AG04450 (cell line): ENCODE measurements at regions not wholly inside any gene's neighbourhood (a gene's known extent, or its start where the extent isn't known, plus 50 kb on each side); places are given as distances from the start of the nearest gene placed in this dataset.

ENCODE experiments used
- CTCF ChIA-PET: fragments of 300-600, 350-600 bp; formaldehyde crosslinking; extraction: SDS; loops from one replicate; lab custom pipeline; 2022; ENCODE audit warnings: antibody characterized with exemption, inconsistent platforms; lab: Charles Lee
- POLR2A ChIA-PET: fragments of 350-600 bp; formaldehyde crosslinking; extraction: SDS; loops from one replicate; lab custom pipeline; 2021; ENCODE audit warnings: antibody characterized with exemption, inconsistent platforms; lab: Yijun Ruan, JAX
- DNase-seq: peaks from one replicate; pipeline ENCODE4 v3.0.0-alpha.2; 2011; ENCODE audit warnings: low read depth, low spot score
- H3K27ac ChIP-seq: one replicate; pipeline ENCODE4 v1.5.1; 2012; ENCODE audit warnings: low read depth, low read length, control low read depth
- H3K27me3 ChIP-seq: one replicate; pipeline ENCODE4 v1.6.0; 2012; ENCODE audit warnings: low read length; ENCODE audit not compliant: control insufficient read depth, insufficient read depth
- H3K4me3 ChIP-seq: 2 replicates; pipeline ENCODE4 v1.5.1; 2011; ENCODE audit warnings: mild to moderate bottlenecking, low read depth, low read length, control low read depth
- H3K9me3 ChIP-seq: 2 replicates; pipeline ENCODE4 v1.5.1; 2012; ENCODE audit warnings: low read length; ENCODE audit not compliant: control insufficient read depth, insufficient read depth
- CTCF ChIP-seq: IDR thresholded peaks from 2 replicates; pipeline ENCODE4 v1.5.1; 2011; ENCODE audit warnings: low read depth, low read length, control low read depth, inconsistent platforms

GRCh38 chr10:120700426-120700825, 150.7 kb upstream of the WDR11 start:
- H3K27ac ChIP-seq: no peak overlapping the region
- no peak for DNase-seq
- ChIA-PET POLR2A (no interaction called here), CTCF (no interaction called here)
- no peaks in the 10 kb centered on the region for H3K27me3 ChIP-seq
- no peak for TF ChIP-seq CTCF
- H3K4me3 ChIP-seq: no peak overlapping the region
- H3K9me3 ChIP-seq: peaks cover 17% of the 10 kb centered on the region; the same call in 1 of the 2 replicates

- Histone ChIP-seq H3K9me3 (peaks cover 17% of the 10 kb centered on the region; the same call in 1 of the 2 replicates), H3K27ac (no peak overlapping the region), H3K27me3 (no peaks in the 10 kb centered on the region), H3K4me3 (no peak overlapping the region)
- ChIA-PET CTCF (no interaction called here), POLR2A (no interaction called here)
- TF ChIP-seq CTCF: no peak
- no peak for DNase-seq
These were observed 149.8 kb upstream of the WDR11 start for GRCh38 chr10:120701381-120701780.

- ChIA-PET CTCF (no interaction called here), POLR2A (no interaction called here)
- peaks cover 17% of the 10 kb centered on the region; the same call in 1 of the 2 replicates for H3K9me3 ChIP-seq
- DNase-seq: no peak
- TF ChIP-seq CTCF: no peak
- H3K27ac ChIP-seq: no peak overlapping the region
- H3K27me3 ChIP-seq: no peaks in the 10 kb centered on the region
- no peak overlapping the region for H3K4me3 ChIP-seq
These were observed 149.1 kb upstream of the WDR11 start for GRCh38 chr10:120702032-120702431.

GRCh38 chr10:120705309-120705708, 145.9 kb upstream of the WDR11 start:
- no peak for TF ChIP-seq CTCF
- H3K27ac ChIP-seq: no peak overlapping the region
- H3K4me3 ChIP-seq: no peak overlapping the region
- H3K9me3 ChIP-seq: peaks cover 26% of the 10 kb centered on the region
- ChIA-PET POLR2A (no interaction called here), CTCF (no interaction called here)
- DNase-seq: no peak
- no peaks in the 10 kb centered on the region for H3K27me3 ChIP-seq

GRCh38 chr10:120710076-120710475, 141.1 kb upstream of the WDR11 start:
- ChIA-PET CTCF (no interaction called here), POLR2A (no interaction called here)
- DNase-seq: no peak
- no peak overlapping the region for H3K27ac ChIP-seq
- no peak for TF ChIP-seq CTCF
- H3K27me3 ChIP-seq: no peaks in the 10 kb centered on the region
- peaks cover 49% of the 10 kb centered on the region for H3K9me3 ChIP-seq
- H3K4me3 ChIP-seq: no peak overlapping the region
